ENCODE measurements at regions not wholly inside any gene's neighbourhood (a gene's known extent, or its start where the extent isn't known, plus 50 kb on each side); places are given as distances from the start of the nearest gene placed in this dataset.
A peak's percentile ranks its signal among the peaks of the same experiment; 100 is the strongest.

DNA sequence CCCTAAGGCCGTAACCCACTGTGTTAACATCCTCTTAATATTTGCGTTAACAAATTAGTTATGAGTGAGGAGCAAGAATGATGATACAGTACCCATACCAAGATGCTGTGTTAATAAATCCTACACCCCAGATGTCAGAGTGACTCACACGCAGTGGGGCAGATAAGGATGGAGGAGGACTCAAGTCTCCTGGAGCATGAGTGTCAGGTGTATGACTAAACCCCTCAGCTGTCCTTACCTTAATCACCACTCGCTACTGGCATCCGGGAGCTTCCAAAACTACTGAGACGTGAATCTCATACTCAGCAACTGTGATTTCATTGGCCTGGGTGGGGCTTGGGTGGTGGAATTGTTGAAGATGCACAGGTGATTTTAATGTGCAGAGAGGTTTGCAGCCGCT lies 131.3 kb upstream of the MTHFD1L start:
- CTCF ChIA-PET, result no interaction called here
- BruUV-seq (replicated peaks), result TSS peak; percentile 41
- POLR2A ChIA-PET, result no interaction called here

GRCh38 chr6:150735341-150735851 lies 130.1 kb upstream of the MTHFD1L start:
- H3K27ac Mint-ChIP-seq (ENCODE audit: low read depth, unreplicated experiment), result no peak overlapping the region
- DNase-seq (ENCODE audit: unreplicated experiment), result no peak
- POLR2A ChIA-PET, result no interaction called here
- CTCF ChIA-PET, result interaction anchor here (1.0 kb wide), 1 partner anchor 13 kb away, joined by 3 read pairs; no protein-coding TSS in a partner anchor
- no peak for TF ChIP-seq CTCF (IDR thresholded peaks at IDR 0.05; ENCODE audit: unreplicated experiment)
- no peak overlapping the region for H3K4me3 Mint-ChIP-seq (ENCODE audit: unreplicated experiment)
- no peaks in the 10 kb centered on the region for H3K4me1 Mint-ChIP-seq (ENCODE audit: insufficient read depth, unreplicated experiment)
- no peaks in the 10 kb centered on the region for H3K36me3 Mint-ChIP-seq (ENCODE audit: insufficient read depth, unreplicated experiment)
- H3K27me3 Mint-ChIP-seq (ENCODE audit: insufficient read depth, unreplicated experiment), result no peaks in the 10 kb centered on the region
- H3K9me3 Mint-ChIP-seq (ENCODE audit: unreplicated experiment), result no peaks in the 10 kb centered on the region
- no TSS peak for BruUV-seq (replicated peaks)
- intact Hi-C loops (cut with micrococcal nuclease), result no loop called here

More for the DNA sequence above, 131.3 kb upstream of the MTHFD1L start:
- no peaks in the 10 kb centered on the region for H3K36me3 Mint-ChIP-seq (ENCODE audit: insufficient read depth, unreplicated experiment)
- H3K4me3 Mint-ChIP-seq (ENCODE audit: unreplicated experiment), result no peak overlapping the region
- intact Hi-C loops (cut with micrococcal nuclease), result no loop called here
- H3K27ac Mint-ChIP-seq (ENCODE audit: low read depth, unreplicated experiment), result no peak overlapping the region
- no peaks in the 10 kb centered on the region for H3K4me1 Mint-ChIP-seq (ENCODE audit: insufficient read depth, unreplicated experiment)
- no peaks in the 10 kb centered on the region for H3K9me3 Mint-ChIP-seq (ENCODE audit: unreplicated experiment)
- no peaks in the 10 kb centered on the region for H3K27me3 Mint-ChIP-seq (ENCODE audit: insufficient read depth, unreplicated experiment)
- DNase-seq (ENCODE audit: unreplicated experiment), result peak; percentile 29
- no peak for TF ChIP-seq CTCF (IDR thresholded peaks at IDR 0.05; ENCODE audit: unreplicated experiment)

- H3K9me3 Mint-ChIP-seq (ENCODE audit: unreplicated experiment), result no peaks in the 10 kb centered on the region
- H3K4me3 Mint-ChIP-seq (ENCODE audit: unreplicated experiment), result no peak overlapping the region
- ChIA-PET CTCF (no interaction called here), POLR2A (no interaction called here)
- no TSS peak for BruUV-seq (replicated peaks)
- no peaks in the 10 kb centered on the region for H3K27me3 Mint-ChIP-seq (ENCODE audit: insufficient read depth, unreplicated experiment)
- no peak for DNase-seq (ENCODE audit: unreplicated experiment)
- H3K4me1 Mint-ChIP-seq (ENCODE audit: insufficient read depth, unreplicated experiment), result no peaks in the 10 kb centered on the region
- no peak overlapping the region for H3K27ac Mint-ChIP-seq (ENCODE audit: low read depth, unreplicated experiment)
- H3K36me3 Mint-ChIP-seq (ENCODE audit: insufficient read depth, unreplicated experiment), result no peaks in the 10 kb centered on the region
- no peak for TF ChIP-seq CTCF (IDR thresholded peaks at IDR 0.05; ENCODE audit: unreplicated experiment)
- intact Hi-C loops (cut with micrococcal nuclease), result no loop called here
Observed at GRCh38 chr6:150738092-150738629, 127.3 kb upstream of the MTHFD1L start.

DNA sequence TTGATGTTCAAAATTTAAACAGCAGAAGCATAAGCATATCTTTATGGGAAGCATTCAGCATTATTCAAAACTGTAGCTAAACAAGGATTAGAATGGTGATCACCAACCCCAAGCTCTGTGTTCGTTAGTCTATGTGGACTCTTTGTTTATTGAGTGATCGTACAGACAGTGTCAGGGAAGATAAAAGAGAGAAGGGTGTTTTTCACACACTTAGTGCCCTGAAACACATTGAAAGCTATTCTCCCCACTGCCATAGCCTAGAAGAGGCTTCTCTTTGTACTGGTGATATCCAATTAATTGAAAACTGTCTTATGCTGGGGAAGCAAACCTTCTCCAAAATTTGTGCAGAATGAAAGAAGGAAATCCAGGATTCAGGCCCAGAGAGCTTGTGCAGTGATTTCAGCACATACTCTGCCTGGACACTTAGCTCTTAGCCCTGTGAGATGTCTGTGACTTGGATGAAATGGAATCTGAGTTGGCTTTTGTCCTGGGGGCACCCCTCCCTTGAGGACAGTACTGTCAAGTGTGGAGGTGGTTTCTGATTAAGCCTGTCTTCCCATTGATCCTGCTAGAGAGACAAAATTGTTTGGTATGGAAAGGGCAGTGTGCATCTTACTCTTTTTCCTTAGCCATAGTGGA lies 125.7 kb upstream of the MTHFD1L start:
- Mint-ChIP-seq H3K4me3 (ENCODE audit: unreplicated experiment) (no peak overlapping the region), H3K9me3 (ENCODE audit: unreplicated experiment) (no peaks in the 10 kb centered on the region), H3K4me1 (ENCODE audit: insufficient read depth, unreplicated experiment) (no peaks in the 10 kb centered on the region), H3K27me3 (ENCODE audit: insufficient read depth, unreplicated experiment) (no peaks in the 10 kb centered on the region), H3K36me3 (ENCODE audit: insufficient read depth, unreplicated experiment) (no peaks in the 10 kb centered on the region), H3K27ac (ENCODE audit: low read depth, unreplicated experiment) (no peak overlapping the region)
- intact Hi-C loops (cut with micrococcal nuclease), result no loop called here
- no TSS peak for BruUV-seq (replicated peaks)
- DNase-seq (ENCODE audit: unreplicated experiment), result no peak
- no peak for TF ChIP-seq CTCF (IDR thresholded peaks at IDR 0.05; ENCODE audit: unreplicated experiment)
- ChIA-PET CTCF (interaction anchor here (0.8 to 1.1 kb wide), 2 partner anchors 71 to 321 kb away, joined by 3 to 4 read pairs; no protein-coding TSS in a partner anchor), POLR2A (interaction anchor here (1.0 kb wide), 1 partner anchor 75 kb away, joined by 3 read pairs; no protein-coding TSS in a partner anchor)
